ENCODE measurements at regions not wholly inside any gene's neighbourhood (a gene's known extent, or its start where the extent isn't known, plus 50 kb on each side); places are given as distances from the start of the nearest gene placed in this dataset.

DNA sequence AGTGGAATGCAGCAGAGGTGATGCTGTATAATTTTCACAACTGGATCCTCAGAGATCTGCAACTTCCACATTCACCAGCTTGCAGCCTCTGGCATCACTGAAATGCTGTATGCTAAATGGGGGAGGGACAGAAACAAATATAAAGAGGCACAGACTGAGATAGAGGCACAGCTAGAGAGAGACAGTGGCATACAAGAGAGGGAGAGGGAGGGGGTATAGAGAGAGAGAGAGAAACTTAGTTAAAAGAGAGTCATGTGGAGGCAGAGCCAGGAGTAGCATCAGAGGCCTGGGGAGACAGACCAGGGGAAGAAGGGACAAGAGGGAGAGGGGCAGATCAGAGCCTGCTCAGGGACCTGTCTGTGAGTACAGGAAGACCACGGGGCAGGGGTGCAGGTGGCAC is 84.5 kb upstream of the GRIK3 start:
- TF ChIP-seq EZH2 (IDR thresholded peaks at IDR 0.05; ENCODE audit: insufficient read depth, poor library complexity, severe bottlenecking) (no peak), EZH2phosphoT487 (IDR thresholded peaks at IDR 0.05; ENCODE audit: insufficient read depth, low read depth) (no peak)
